GM21381 (cell line): ENCODE measurements at regions not wholly inside any gene's neighbourhood (a gene's known extent, or its start where the extent isn't known, plus 50 kb on each side); places are given as distances from the start of the nearest gene placed in this dataset.

Source experiments
- ATAC-seq: cut with Tn5 transposase; IDR thresholded peaks from one replicate; pipeline ENCODE4 v1.9.1; 2021; ENCODE audit warnings: mild to moderate bottlenecking, moderate library complexity; ENCODE audit not compliant: unreplicated experiment

DNA sequence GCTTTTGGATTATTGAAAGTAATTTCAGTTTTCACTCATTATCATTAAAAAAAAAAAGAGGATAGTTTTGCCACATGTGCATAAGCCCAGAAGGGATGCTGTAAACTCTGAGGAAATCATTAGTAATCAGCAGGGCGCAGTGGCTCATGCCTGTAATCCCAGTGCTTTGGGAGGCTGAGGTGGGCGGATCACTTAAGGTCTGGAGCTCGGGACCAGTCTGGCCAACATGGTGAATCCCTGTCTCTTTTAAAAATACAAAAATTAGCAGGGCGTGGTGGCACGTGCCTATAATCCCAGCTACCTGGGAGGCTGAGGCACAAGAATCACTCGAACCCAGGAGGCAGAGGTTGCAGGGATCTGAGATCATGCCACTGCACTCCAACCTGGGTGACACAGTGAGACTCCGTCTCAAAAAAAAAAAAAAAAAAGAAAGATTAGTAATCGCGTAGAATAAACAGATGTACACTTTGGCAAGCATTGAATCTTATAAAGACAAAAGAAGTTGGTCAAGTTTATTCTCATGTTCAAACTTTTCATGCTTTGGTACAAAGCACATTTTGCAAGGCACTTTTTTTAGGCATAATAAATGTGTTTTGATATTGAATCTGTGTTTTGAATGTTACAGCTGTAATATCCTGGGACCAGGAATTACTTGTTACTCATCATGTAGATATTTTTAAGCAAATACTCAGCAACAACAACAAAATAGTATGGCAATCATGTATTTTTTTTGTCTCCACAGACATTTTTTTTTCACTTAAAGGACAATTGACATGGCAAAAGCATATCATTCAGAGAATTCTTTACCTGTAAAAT lies 93.2 kb upstream of the AGTR1 start:
- no peak for ATAC-seq

DNA sequence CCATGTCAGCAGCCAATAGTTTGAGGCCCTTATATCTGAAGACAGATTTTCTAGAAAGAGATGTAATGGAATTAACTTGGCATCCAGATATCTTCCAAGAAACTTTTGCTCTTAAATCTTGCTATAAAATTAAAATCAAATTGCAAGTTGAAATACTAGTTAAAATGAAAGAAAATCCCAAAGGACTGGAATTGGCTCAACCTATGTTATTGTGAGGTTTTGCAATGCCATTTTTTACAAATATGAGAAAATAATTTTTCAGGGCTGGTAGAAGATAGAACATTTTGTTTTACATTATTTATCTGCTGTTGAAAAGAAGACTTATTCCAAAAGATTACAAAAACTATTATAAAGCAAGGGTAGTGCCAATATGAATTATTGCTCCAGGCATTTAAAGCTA lies 92.2 kb upstream of the AGTR1 start:
- no peak for ATAC-seq

DNA sequence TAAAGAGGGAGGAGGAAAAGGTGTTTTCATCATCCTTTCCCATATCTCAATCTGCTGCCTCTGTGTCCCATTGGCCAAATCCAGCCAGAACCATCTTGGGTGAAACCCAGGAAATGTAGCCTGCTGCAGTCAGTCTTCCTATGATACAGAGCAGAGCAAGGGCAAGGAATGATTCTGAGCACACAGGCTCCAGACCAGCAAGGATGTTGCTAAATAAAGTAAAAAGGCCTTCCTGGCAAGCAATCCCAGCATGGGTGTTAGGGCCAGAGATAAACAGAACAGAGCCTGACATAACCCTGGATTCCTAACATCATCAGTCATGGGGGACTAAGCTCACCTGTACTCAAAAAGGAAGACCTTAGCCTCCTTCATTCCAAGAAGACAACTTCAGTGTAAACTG lies 90.7 kb upstream of the AGTR1 start:
- ATAC-seq: no peak

DNA sequence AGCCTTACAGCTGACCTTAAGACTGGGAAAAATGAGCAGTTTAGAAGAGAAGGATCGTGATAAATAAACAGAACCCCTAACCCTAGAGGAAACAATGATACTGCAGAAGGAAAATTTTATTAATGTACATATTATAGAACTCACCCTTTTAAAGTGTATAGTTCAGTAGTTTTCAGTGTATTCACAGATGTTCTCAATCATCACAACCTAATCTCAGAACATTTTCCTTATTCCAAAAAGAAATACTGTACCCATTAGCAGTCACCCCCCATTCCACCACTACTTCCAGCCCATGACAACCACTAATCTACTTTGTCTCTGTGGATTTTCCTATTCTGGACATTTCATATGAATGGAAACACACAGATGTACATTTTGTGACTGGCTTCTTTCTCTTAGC lies 90.2 kb upstream of the AGTR1 start:
- no peak for ATAC-seq

DNA sequence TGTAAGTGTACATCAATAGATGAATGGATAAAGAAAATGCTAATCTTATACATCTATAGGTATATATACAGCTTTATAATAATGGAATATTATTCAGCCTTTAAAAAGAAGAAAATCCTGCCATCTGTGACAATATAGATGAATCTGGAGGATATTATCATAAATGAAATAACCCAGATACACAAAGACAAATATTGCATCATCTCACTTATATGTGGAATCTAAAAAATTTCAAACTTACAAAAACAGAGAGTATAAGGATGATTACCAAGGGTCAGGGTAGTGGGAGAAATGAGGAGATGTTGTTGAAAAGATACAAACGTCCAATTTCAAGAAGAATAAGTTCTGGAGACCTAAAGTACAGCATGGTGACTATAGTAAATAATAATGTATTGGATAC lies 85.4 kb upstream of the AGTR1 start:
- ATAC-seq: no peak

DNA sequence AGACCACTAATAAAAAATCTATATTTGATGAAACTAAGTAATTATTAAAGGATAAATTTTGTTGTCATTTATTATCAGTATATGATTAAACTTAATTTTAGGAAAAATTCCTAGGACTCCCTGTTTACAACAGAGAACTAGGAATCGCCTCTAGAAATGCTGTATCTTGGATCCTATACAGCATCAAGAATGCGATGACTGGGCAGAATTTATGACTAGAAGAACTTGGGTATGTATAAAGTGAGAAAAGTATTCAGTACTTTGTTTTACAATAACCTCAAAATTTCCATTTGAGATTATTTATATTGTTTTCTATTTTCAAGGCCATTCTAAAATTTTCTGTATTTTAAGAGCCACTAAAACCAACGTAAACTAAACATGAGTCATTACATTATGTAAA lies 82.3 kb upstream of the AGTR1 start:
- ATAC-seq: no peak

DNA sequence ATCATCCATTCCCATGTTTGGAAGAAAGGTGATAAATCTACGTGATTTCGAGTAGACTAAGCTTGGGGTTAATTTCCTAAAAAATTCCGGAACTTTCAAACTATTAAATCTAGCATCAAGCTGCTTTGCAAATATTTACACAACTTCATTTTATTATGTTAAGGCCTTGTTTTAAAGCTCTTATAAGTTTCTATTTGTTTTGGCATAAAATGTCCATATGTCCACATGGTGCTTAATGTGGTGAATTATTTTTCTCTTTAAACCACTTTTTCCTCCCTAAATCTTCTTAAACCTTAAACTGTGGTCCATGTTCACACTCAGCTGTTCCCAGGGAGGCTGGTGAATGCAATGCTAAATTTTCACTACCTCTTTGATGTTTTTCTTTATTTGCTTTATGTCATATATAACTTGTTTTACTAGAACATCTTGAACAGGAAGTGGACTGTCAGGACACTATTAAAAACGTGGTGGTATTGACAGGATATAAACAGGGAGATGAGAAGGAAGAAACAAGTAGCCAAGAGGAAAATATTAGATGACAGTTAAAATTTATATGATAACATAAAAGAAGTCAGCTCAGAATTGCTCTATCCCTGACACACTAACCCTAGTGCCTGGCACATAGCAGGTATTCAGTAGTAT lies 72.5 kb upstream of the AGTR1 start:
- ATAC-seq: no peak

DNA sequence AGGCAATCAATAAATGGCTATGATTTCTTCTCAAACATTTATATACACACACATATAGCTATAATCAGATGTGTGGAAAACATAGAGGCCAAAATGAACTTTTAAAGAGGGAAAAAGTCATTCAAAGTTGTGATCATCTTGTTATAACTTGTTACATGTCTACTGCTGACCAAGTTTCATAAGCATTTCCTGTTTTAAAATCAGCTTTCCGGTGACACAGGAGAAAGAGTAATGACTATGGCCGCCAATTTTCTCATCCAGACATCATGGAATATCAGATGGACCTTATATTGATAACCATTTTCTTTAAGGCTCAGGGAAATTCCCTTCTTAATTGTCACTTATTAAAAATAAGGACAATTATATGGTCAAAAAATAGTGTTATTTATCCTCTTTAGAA lies 71.7 kb upstream of the AGTR1 start:
- no peak for ATAC-seq

DNA sequence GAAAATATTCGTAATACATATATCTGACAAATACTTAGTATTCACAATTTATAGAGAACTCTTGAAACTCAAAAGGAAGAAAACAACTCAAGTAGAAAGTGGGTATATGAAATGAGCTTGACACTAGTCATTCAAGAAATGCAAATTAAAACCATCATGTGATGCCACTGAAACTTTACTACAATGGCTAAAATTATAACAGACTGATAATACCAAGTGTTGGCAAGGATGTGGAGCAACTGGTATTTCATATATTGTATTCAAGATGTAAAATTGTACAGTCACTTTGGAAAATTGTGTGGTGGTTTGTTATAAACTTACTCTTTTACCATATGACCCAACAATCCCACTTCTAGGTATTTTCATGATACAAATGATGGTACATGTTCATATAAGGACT lies 68.7 kb upstream of the AGTR1 start:
- no peak for ATAC-seq

DNA sequence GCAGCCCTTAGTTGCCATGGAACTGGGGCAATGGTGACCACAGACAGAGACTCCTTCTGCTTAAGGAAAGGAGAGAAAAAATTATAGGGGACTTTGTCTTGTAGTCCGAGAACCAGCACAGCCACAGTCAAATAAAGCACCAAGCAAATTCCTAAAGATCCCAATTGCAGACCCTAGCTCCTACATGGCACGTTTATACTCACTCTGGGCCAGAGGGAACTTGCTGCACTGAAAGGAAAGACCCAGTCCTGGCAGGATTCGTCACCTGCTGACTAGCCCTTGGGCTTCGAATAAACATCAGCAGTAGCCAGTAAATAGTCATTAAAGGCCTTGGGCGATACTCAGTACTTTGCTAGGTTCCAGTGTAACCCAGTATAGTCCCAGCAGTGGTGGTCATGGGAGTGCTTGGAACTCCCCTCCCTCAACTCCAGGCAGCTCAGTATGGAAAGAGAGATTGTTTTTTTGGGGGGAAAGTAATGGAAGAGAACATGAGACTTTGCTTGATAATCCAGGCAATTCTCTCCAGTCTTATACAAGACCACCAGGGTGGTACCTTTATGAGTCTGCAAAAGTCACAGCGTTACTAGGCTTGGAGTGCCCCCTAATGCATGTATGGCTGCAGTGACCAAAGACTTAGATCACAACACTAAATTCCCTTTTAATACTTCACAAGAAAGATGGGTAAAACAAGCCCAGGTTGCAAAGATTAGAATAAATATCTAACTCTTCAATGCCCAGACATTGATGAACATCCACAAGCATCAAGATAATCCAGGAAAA lies 66.4 kb upstream of the AGTR1 start:
- ATAC-seq: no peak

DNA sequence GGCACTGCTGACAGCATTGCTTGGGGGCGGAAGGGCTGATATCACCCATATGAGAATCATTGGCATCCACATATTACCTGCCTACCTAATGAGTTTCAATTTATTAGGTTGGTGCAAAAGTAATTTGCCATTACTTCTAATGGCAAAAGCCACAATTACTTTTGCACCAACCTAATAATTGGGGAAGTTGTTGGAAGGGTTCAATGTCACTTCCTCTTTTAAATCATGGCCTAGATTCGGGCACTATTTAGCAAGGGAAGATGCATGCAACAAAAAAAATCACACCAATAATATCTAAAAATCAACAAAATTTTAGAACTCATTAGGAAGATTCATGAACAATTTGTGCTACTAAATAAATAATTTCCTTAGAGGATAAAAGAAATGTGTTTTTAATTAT lies 56.0 kb upstream of the AGTR1 start:
- ATAC-seq: no peak

DNA sequence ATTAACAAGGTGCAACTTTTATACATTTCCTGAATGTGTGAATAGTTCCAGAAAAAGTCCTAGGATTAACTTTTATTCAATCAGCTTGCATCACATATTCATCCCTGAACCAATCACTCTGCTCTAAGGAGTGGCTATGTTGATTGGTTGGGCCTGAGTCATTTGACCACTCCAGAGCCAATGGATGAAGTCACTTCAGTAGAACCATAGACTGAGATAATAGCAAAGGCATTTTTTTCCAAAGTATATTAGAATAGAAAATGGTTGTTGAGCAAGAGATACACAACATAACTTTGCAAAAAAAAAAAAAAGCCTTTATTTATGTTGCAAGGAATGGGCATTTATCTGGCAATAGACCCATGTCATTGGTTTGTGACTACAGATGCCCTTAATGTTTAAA lies 55.5 kb upstream of the AGTR1 start:
- no peak for ATAC-seq

DNA sequence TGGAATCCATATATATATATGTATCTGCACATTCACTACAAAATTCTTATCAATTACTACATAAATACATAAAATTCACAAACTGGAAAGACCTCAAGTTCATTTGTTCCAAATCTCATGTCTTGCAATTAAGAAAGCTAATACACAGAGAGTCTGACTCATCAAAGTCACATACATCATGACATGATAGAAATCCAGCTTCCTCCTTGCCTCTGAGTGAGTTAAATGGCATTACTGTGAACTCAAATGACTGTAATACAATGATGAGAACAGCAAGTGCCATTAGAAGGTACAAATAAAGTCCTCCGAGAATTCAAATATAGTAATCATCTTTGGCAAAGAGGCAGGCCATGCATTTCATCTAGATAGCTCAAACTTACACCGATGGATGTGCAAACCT lies 55.1 kb upstream of the AGTR1 start:
- no peak for ATAC-seq

DNA sequence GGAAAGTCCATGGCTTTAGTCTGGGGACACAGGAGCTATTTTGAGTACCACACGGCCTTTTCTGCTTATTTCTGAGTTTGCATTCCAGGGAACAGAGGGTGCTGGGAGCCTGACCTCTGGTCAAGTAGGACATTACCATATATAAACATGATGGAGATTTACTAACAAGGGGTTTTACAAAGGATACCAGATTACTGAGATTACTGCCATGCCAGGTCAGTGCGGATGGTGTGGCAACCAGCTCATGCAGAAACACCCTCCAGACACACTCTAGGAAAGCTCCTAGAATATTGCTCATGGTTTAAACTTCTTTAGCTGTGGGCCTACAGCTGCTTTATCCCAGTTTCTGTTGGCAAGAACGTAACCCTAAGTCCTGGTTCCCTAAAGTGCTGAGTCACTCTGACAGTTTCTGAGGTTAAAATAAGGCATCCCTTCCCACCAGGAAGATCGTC lies 54.3 kb upstream of the AGTR1 start:
- ATAC-seq: no peak

DNA sequence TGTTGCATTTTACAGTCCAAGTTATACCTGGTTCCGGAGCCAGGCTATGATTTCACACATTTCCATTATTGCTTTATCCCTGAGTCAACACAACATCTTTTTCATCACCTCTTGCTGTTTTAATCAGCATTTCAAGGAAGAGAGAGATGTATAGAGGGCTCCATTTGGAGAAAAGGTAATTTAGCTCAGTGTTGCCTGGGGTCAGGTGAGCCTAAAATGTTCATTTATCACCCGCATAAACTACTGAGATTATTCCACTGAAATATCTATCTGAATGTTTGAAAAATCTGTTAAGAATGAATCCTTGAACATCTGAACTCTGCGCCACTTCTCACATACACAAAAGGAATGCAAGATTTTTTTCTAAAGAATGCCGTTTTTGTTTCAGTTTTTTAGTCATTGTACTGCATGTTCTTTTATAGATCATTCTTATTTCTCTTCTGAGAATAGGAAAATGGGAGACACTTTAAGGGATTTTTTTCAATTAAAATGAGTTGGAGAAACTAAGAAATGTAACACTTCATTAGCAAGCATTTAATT lies 51.5 kb upstream of the AGTR1 start:
- no peak for ATAC-seq
